GM23338 (cell line): ENCODE measurements at regions not wholly inside any gene's neighbourhood (a gene's known extent, or its start where the extent isn't known, plus 50 kb on each side); places are given as distances from the start of the nearest gene placed in this dataset.
A peak's percentile ranks its signal among the peaks of the same experiment; 100 is the strongest.

Experiments used
- ATAC-seq: fragments of 200-7000 bp; cut with Tn5 transposase; 3 replicates; pipeline ENCODE4 v1.9.1; 2020
- DNase-seq: peaks from one replicate; pipeline ENCODE4 v3.0.0-alpha.2; 2015; ENCODE audit warnings: low spot score
- H2AFZ ChIP-seq: fragments of 200-600 bp; sonication (generic); 2 replicates; pipeline ENCODE4 v1.8.0; 2016; ENCODE audit warnings: antibody characterized with exemption, mild to moderate bottlenecking, moderate library complexity
- H3F3A ChIP-seq: fragments of 200-600 bp; sonication (generic); replicated peaks from 2 replicates; pipeline ENCODE4 v1.8.0; 2017; ENCODE audit warnings: antibody characterized with exemption, mixed run types, low read depth
- H3K27ac ChIP-seq: fragments of 200-600 bp; sonication (generic); 2 replicates; pipeline ENCODE4 v1.6.1; 2016; ENCODE audit warnings: low read depth
- H3K27me3 ChIP-seq: fragments of 200-600 bp; sonication (generic); 2 replicates; pipeline ENCODE4 v1.8.0; 2016; ENCODE audit warnings: mild to moderate bottlenecking, mixed run types, moderate library complexity; ENCODE audit not compliant: insufficient read depth
- H3K36me3 ChIP-seq: fragments of 200-600 bp; sonication (generic); 2 replicates; pipeline ENCODE4 v1.8.0; 2016; ENCODE audit warnings: mild to moderate bottlenecking; ENCODE audit not compliant: insufficient read depth
- H3K4me1 ChIP-seq: fragments of 200-600 bp; sonication (generic); 2 replicates; pipeline ENCODE4 v1.8.0; 2016; ENCODE audit warnings: mild to moderate bottlenecking, moderate library complexity; ENCODE audit not compliant: insufficient read depth
- H3K4me2 ChIP-seq: fragments of 200-600 bp; sonication (generic); 2 replicates; pipeline ENCODE4 v1.7.1; 2017; ENCODE audit warnings: mixed run types
- H3K4me3 ChIP-seq: fragments of 200-600 bp; sonication (generic); 2 replicates; pipeline ENCODE4 v1.6.1; 2016; ENCODE audit warnings: mixed run types
- H3K79me2 ChIP-seq: fragments of 200-600 bp; sonication (generic); replicated peaks from 2 replicates; pipeline ENCODE4 v1.8.0; 2017; ENCODE audit warnings: mild to moderate bottlenecking; ENCODE audit not compliant: insufficient read depth
- H3K9me2 ChIP-seq: fragments of 200-600 bp; sonication (generic); 2 replicates; pipeline ENCODE4 v1.8.0; 2017; ENCODE audit not compliant: insufficient read depth
- H4K20me1 ChIP-seq: fragments of 200-600 bp; sonication (generic); replicated peaks from 2 replicates; pipeline ENCODE4 v1.8.0; 2017; ENCODE audit warnings: mild to moderate bottlenecking; ENCODE audit not compliant: insufficient read depth
- H3K27ac Mint-ChIP-seq: 2 replicates; pipeline ENCODE4 v1.8.0; 2020; ENCODE audit warnings: inconsistent platforms, mild to moderate bottlenecking, moderate library complexity, mixed read lengths
- H3K27me3 Mint-ChIP-seq: 3 replicates; pipeline ENCODE4 v1.8.0; 2022; ENCODE audit warnings: low read depth, mild to moderate bottlenecking, moderate library complexity, mixed read lengths, inconsistent platforms; ENCODE audit not compliant: insufficient read depth, poor library complexity
- H3K36me3 Mint-ChIP-seq: 3 replicates; pipeline ENCODE4 v1.8.0; 2021; ENCODE audit warnings: low read depth, mild to moderate bottlenecking, inconsistent platforms, moderate library complexity, mixed read lengths
- H3K4me1 Mint-ChIP-seq: 3 replicates; pipeline ENCODE4 v1.8.0; 2020; ENCODE audit warnings: mild to moderate bottlenecking, inconsistent platforms, mixed read lengths
- H3K4me3 Mint-ChIP-seq: 3 replicates; pipeline ENCODE4 v1.8.0; 2021; ENCODE audit warnings: moderate library complexity, mild to moderate bottlenecking, inconsistent platforms, mixed read lengths
- H3K9me3 Mint-ChIP-seq: 3 replicates; pipeline ENCODE4 v1.8.0; 2020; ENCODE audit warnings: moderate library complexity, mild to moderate bottlenecking, inconsistent platforms, mixed read lengths
- CREB1 ChIP-seq: fragments of 250-450 bp; sonication (Bioruptor Pico); IDR thresholded peaks from 2 replicates; pipeline ENCODE4 v1.5.0; 2020; ENCODE audit warnings: low read depth, mild to moderate bottlenecking, moderate library complexity
- EZH2 ChIP-seq: fragments of 200-600 bp; sonication (generic); IDR thresholded peaks from one replicate; pipeline ENCODE4 v1.8.0; 2017; ENCODE audit warnings: antibody characterized with exemption, mild to moderate bottlenecking, low read depth; ENCODE audit not compliant: unreplicated experiment
- JUNB ChIP-seq: IDR thresholded peaks from one replicate; pipeline ENCODE4 v1.6.1; 2016; ENCODE audit warnings: antibody characterized with exemption; ENCODE audit not compliant: unreplicated experiment
- POLR2AphosphoS5 ChIP-seq: IDR thresholded peaks from 2 replicates; pipeline ENCODE4 v1.6.1; 2016; ENCODE audit warnings: antibody characterized with exemption, low read depth
- ZNF331 ChIP-seq: fragments of 250-450 bp; sonication (Bioruptor Pico); IDR thresholded peaks from 2 replicates; pipeline ENCODE4 v1.5.0; 2020; ENCODE audit warnings: low read depth, mild to moderate bottlenecking, moderate library complexity
- TF ChIP-seq, protein P1 (sequence below), 2 experiments: fragments of 200-600 bp in 1 of 2; sonication (generic) in 1 of 2; conservative IDR thresholded peaks; 2 replicates each; pipeline versions ENCODE4 v1.5.1 to v1.6.1; 2016 to 2017; ENCODE audit warnings: antibody characterized with exemption in 2 of 2, low read depth in 2 of 2, mild to moderate bottlenecking in 2 of 2, moderate library complexity in 1 of 2
- TF ChIP-seq, protein P2 (sequence below): fragments of 250-450 bp; sonication (Bioruptor Pico); IDR thresholded peaks from 2 replicates; pipeline ENCODE4 v1.5.0; 2020; ENCODE audit warnings: mild to moderate bottlenecking, moderate library complexity

DNA sequence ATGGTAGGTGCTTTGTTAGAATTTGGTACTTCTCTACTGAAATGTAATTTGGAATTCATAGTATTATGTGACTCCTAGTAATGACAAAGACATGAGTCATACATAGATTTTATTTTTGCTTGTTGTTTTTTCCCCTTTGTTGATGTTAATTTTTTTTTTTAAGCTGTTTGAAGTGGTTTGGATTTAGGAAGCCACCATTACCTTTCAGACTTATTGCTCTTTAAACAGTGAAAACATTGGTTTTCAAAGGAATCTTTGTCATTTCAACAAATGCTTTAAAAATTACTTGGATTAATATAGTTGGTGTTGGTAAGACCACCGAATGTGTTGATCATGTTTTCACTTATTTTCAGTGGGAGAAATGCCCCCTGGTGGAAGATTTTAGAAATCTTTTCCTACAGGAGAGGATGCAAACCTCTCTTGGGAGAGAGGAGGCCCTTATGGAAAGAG lies 170.1 kb upstream of the PITX1 start:
- Histone ChIP-seq H3K27me3 (no peaks in the 10 kb centered on the region), H3K27ac (no peak overlapping the region), H2AFZ (no peak overlapping the region), H4K20me1 (no peaks in the 10 kb centered on the region), H3K4me2 (no peak overlapping the region), H3K36me3 (peaks cover 4% of the 10 kb centered on the region; the same call in 1 of the 2 replicates), H3K4me3 (no peak overlapping the region), H3K4me1 (no peaks in the 10 kb centered on the region), H3F3A (no peaks in the 10 kb centered on the region), H3K9me2 (0 out of 2 replicates have a peak, but pooled peaks cover 3% of the 10 kb centered on the region), H3K79me2 (no peaks in the 10 kb centered on the region)
- no peak overlapping the region for H3K27ac Mint-ChIP-seq
- DNase-seq (peak; percentile 54), ATAC-seq (no peak)
- H3K9me3 Mint-ChIP-seq, result peaks cover 24% of the 10 kb centered on the region
- peaks cover 11% of the 10 kb centered on the region; the same call in 2 of the 3 replicates for H3K4me1 Mint-ChIP-seq
- H3K27me3 Mint-ChIP-seq, result peaks cover 8% of the 10 kb centered on the region
- no peak overlapping the region for H3K4me3 Mint-ChIP-seq
- H3K36me3 Mint-ChIP-seq, result peaks cover 7% of the 10 kb centered on the region
- TF ChIP-seq, protein P1, sequence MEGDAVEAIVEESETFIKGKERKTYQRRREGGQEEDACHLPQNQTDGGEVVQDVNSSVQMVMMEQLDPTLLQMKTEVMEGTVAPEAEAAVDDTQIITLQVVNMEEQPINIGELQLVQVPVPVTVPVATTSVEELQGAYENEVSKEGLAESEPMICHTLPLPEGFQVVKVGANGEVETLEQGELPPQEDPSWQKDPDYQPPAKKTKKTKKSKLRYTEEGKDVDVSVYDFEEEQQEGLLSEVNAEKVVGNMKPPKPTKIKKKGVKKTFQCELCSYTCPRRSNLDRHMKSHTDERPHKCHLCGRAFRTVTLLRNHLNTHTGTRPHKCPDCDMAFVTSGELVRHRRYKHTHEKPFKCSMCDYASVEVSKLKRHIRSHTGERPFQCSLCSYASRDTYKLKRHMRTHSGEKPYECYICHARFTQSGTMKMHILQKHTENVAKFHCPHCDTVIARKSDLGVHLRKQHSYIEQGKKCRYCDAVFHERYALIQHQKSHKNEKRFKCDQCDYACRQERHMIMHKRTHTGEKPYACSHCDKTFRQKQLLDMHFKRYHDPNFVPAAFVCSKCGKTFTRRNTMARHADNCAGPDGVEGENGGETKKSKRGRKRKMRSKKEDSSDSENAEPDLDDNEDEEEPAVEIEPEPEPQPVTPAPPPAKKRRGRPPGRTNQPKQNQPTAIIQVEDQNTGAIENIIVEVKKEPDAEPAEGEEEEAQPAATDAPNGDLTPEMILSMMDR (conservative IDR thresholded peaks at IDR 0.05; ENCODE audit: low read depth in 2 of 2), result peak; percentile 29 to 48
- no peak for TF ChIP-seq JUNB

DNA sequence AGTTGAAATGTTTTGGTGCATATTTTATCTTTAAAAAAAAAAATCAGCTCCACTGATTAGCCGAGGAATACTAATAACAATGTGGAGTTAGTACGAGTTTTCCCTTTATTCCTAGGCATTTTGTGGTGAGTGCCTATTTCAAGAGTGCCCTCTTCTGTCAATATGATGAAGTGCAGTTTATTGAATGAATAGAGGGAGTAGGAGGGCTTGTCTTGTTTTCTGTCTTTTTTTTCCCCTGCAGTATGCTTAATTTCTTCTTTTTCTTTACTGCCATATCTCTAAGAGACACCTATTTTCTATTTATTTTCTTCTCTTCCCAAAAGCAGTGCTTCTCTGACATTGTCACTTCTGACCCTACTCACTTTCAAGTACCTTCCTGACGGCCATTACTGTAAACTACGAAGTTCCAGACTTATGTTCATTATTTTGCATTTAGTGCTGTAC lies 169.6 kb upstream of the PITX1 start:
- H3K4me3 ChIP-seq, result no peak overlapping the region
- no peaks in the 10 kb centered on the region for H3K27me3 ChIP-seq
- no peaks in the 10 kb centered on the region for H3K79me2 ChIP-seq
- no peaks in the 10 kb centered on the region for H4K20me1 ChIP-seq
- no peak overlapping the region for H3K4me2 ChIP-seq
- H3K36me3 ChIP-seq, result peaks cover 4% of the 10 kb centered on the region; the same call in 1 of the 2 replicates
- TF ChIP-seq ZNF331 (CRISPR knock-in tag), result no peak
- no peak for TF ChIP-seq POLR2AphosphoS5
- TF ChIP-seq, protein P1 (conservative IDR thresholded peaks at IDR 0.05; ENCODE audit: low read depth in 2 of 2), result peak; percentile 66 to 71
- TF ChIP-seq EZH2, result no peak
- TF ChIP-seq, protein P2, sequence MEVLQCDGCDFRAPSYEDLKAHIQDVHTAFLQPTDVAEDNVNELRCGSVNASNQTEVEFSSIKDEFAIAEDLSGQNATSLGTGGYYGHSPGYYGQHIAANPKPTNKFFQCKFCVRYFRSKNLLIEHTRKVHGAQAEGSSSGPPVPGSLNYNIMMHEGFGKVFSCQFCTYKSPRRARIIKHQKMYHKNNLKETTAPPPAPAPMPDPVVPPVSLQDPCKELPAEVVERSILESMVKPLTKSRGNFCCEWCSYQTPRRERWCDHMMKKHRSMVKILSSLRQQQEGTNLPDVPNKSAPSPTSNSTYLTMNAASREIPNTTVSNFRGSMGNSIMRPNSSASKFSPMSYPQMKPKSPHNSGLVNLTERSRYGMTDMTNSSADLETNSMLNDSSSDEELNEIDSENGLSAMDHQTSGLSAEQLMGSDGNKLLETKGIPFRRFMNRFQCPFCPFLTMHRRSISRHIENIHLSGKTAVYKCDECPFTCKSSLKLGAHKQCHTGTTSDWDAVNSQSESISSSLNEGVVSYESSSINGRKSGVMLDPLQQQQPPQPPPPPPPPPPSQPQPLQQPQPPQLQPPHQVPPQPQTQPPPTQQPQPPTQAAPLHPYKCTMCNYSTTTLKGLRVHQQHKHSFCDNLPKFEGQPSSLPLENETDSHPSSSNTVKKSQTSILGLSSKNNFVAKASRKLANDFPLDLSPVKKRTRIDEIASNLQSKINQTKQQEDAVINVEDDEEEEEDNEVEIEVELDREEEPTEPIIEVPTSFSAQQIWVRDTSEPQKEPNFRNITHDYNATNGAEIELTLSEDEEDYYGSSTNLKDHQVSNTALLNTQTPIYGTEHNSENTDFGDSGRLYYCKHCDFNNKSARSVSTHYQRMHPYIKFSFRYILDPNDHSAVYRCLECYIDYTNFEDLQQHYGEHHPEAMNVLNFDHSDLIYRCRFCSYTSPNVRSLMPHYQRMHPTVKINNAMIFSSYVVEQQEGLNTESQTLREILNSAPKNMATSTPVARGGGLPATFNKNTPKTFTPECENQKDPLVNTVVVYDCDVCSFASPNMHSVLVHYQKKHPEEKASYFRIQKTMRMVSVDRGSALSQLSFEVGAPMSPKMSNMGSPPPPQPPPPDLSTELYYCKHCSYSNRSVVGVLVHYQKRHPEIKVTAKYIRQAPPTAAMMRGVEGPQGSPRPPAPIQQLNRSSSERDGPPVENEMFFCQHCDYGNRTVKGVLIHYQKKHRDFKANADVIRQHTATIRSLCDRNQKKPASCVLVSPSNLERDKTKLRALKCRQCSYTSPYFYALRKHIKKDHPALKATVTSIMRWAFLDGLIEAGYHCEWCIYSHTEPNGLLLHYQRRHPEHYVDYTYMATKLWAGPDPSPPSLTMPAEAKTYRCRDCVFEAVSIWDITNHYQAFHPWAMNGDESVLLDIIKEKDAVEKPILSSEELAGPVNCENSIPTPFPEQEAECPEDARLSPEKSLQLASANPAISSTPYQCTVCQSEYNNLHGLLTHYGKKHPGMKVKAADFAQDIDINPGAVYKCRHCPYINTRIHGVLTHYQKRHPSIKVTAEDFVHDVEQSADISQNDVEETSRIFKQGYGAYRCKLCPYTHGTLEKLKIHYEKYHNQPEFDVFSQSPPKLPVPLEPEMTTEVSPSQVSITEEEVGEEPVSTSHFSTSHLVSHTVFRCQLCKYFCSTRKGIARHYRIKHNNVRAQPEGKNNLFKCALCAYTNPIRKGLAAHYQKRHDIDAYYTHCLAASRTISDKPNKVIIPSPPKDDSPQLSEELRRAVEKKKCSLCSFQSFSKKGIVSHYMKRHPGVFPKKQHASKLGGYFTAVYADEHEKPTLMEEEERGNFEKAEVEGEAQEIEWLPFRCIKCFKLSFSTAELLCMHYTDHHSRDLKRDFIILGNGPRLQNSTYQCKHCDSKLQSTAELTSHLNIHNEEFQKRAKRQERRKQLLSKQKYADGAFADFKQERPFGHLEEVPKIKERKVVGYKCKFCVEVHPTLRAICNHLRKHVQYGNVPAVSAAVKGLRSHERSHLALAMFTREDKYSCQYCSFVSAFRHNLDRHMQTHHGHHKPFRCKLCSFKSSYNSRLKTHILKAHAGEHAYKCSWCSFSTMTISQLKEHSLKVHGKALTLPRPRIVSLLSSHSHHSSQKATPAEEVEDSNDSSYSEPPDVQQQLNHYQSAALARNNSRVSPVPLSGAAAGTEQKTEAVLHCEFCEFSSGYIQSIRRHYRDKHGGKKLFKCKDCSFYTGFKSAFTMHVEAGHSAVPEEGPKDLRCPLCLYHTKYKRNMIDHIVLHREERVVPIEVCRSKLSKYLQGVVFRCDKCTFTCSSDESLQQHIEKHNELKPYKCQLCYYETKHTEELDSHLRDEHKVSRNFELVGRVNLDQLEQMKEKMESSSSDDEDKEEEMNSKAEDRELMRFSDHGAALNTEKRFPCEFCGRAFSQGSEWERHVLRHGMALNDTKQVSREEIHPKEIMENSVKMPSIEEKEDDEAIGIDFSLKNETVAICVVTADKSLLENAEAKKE (CRISPR knock-in tag), result no peak
- no peak for TF ChIP-seq CREB1 (CRISPR knock-in tag)
- 0 out of 2 replicates have a peak, but pooled peaks cover 3% of the 10 kb centered on the region for H3K9me2 ChIP-seq
- Mint-ChIP-seq H3K36me3 (peaks cover 7% of the 10 kb centered on the region), H3K4me3 (no peak overlapping the region), H3K27ac (no peak overlapping the region), H3K27me3 (peaks cover 8% of the 10 kb centered on the region), H3K4me1 (peaks cover 6% of the 10 kb centered on the region; the same call in 2 of the 3 replicates), H3K9me3 (peaks cover 24% of the 10 kb centered on the region)
- no peak overlapping the region for H2AFZ ChIP-seq
- H3K4me1 ChIP-seq, result no peaks in the 10 kb centered on the region
- no peaks in the 10 kb centered on the region for H3F3A ChIP-seq
- H3K27ac ChIP-seq, result no peak overlapping the region
- DNase-seq, result peak; percentile 59
- no peak; the same call in 2 of the 3 replicates for ATAC-seq
